Hepatocyte (in vitro differentiated cells): ENCODE measurements at regions not wholly inside any gene's neighbourhood (a gene's known extent, or its start where the extent isn't known, plus 50 kb on each side); places are given as distances from the start of the nearest gene placed in this dataset.

ENCODE experiments used
- DNase-seq: peaks from one replicate; pipeline ENCODE4 v3.0.0-alpha.2; 2016; ENCODE audit warnings: low spot score
- H2AFZ ChIP-seq: fragments of 200-600 bp; sonication (generic); 2 replicates; pipeline ENCODE4 v1.6.0; 2016; ENCODE audit warnings: antibody characterized with exemption, mild to moderate bottlenecking
- H3K27ac ChIP-seq: fragments of 200-600 bp; sonication (generic); 2 replicates; pipeline ENCODE4 v1.5.1; 2016; ENCODE audit warnings: mild to moderate bottlenecking
- H3K27me3 ChIP-seq: fragments of 200-600 bp; sonication (generic); 2 replicates; pipeline ENCODE4 v1.6.1; 2016
- H3K36me3 ChIP-seq: fragments of 200-600 bp; sonication (generic); replicated peaks from 2 replicates; pipeline ENCODE4 v1.5.1; 2016; ENCODE audit warnings: low read depth; ENCODE audit not compliant: insufficient read depth
- H3K4me1 ChIP-seq: fragments of 200-600 bp; sonication (generic); 2 replicates; pipeline ENCODE4 v1.5.1; 2016; ENCODE audit warnings: mild to moderate bottlenecking, moderate library complexity; ENCODE audit not compliant: insufficient read depth
- H3K4me2 ChIP-seq: fragments of 200-600 bp; sonication (generic); 2 replicates; pipeline ENCODE4 v1.6.0; 2016
- H3K4me3 ChIP-seq: fragments of 200-600 bp; sonication (generic); 2 replicates; pipeline ENCODE4 v1.5.1; 2016; ENCODE audit warnings: mild to moderate bottlenecking
- H3K79me2 ChIP-seq: fragments of 200-600 bp; sonication (generic); 2 replicates; pipeline ENCODE4 v1.6.0; 2017; ENCODE audit warnings: mild to moderate bottlenecking
- H3K9me2 ChIP-seq: fragments of 200-600 bp; sonication (generic); replicated peaks from 2 replicates; pipeline ENCODE4 v1.6.0; 2017; ENCODE audit warnings: mild to moderate bottlenecking; ENCODE audit not compliant: insufficient read depth
- H3K9me3 ChIP-seq: fragments of 200-600 bp; sonication (generic); 2 replicates; pipeline ENCODE4 v1.5.1; 2016; ENCODE audit warnings: low read depth, mild to moderate bottlenecking
- H4K20me1 ChIP-seq: fragments of 200-600 bp; sonication (generic); 2 replicates; pipeline ENCODE4 v1.6.0; 2016; ENCODE audit warnings: mild to moderate bottlenecking; ENCODE audit not compliant: insufficient read depth, poor library complexity, severe bottlenecking
- EZH2 ChIP-seq: fragments of 200-600 bp; sonication (generic); IDR thresholded peaks from 2 replicates; pipeline ENCODE4 v1.6.1; 2016; ENCODE audit warnings: antibody characterized with exemption, mild to moderate bottlenecking, borderline replicate concordance
- EZH2phosphoT487 ChIP-seq: fragments of 200-600 bp; sonication (generic); IDR thresholded peaks from one replicate; pipeline ENCODE4 v1.6.1; 2018; ENCODE audit warnings: antibody characterized with exemption, mild to moderate bottlenecking, low read depth, moderate library complexity; ENCODE audit not compliant: unreplicated experiment, severe bottlenecking
- WGBS: methylation state at CpG from one replicate; pipeline ENCODE4 v1.1.6; 2016; ENCODE audit warnings: low lambda C conversion rate; ENCODE audit errors: missing lambda C conversion rate; 5-methylcytosine and 5-hydroxymethylcytosine counted together
- TF ChIP-seq, protein P1 (sequence below): fragments of 200-600 bp; sonication (generic); IDR thresholded peaks from 2 replicates; pipeline ENCODE4 v1.5.1; 2016; ENCODE audit warnings: antibody characterized with exemption, mild to moderate bottlenecking; ENCODE audit not compliant: poor library complexity

DNA sequence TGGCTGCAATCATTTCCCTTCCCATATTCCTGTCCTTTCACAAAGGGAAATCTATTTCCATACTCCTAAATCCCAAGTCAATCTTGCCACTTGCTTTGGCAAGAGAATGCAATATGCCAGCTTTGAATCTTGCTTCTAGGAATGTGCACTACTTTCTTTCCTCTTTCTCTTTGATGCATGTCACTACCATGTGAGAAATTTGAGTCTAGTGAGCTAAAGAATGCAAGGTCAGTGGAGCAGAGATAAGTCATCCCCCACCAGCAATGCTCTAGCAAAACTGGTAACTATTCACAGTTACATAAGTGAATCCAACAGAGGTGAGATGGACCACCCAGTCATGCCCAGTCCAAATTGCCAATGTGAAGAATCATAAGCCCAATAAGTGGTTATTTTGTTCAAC is 910.4 kb downstream of the RAB28 start:
- no peak overlapping the region for H3K27ac ChIP-seq
- no peaks in the 10 kb centered on the region for H3K4me1 ChIP-seq
- no peak overlapping the region for H3K4me2 ChIP-seq
- no peaks in the 10 kb centered on the region for H3K9me2 ChIP-seq
- H3K36me3 ChIP-seq, result no peaks in the 10 kb centered on the region
- H3K4me3 ChIP-seq, result no peak overlapping the region
- DNase-seq, result no peak
- no peaks in the 10 kb centered on the region for H3K27me3 ChIP-seq
- TF ChIP-seq EZH2 (no peak), EZH2phosphoT487 (no peak)
- TF ChIP-seq, protein P1, sequence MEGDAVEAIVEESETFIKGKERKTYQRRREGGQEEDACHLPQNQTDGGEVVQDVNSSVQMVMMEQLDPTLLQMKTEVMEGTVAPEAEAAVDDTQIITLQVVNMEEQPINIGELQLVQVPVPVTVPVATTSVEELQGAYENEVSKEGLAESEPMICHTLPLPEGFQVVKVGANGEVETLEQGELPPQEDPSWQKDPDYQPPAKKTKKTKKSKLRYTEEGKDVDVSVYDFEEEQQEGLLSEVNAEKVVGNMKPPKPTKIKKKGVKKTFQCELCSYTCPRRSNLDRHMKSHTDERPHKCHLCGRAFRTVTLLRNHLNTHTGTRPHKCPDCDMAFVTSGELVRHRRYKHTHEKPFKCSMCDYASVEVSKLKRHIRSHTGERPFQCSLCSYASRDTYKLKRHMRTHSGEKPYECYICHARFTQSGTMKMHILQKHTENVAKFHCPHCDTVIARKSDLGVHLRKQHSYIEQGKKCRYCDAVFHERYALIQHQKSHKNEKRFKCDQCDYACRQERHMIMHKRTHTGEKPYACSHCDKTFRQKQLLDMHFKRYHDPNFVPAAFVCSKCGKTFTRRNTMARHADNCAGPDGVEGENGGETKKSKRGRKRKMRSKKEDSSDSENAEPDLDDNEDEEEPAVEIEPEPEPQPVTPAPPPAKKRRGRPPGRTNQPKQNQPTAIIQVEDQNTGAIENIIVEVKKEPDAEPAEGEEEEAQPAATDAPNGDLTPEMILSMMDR, result no peak
- no peaks in the 10 kb centered on the region for H3K9me3 ChIP-seq
- no peaks in the 10 kb centered on the region for H4K20me1 ChIP-seq
- no peak overlapping the region for H2AFZ ChIP-seq
- no peaks in the 10 kb centered on the region for H3K79me2 ChIP-seq

DNA sequence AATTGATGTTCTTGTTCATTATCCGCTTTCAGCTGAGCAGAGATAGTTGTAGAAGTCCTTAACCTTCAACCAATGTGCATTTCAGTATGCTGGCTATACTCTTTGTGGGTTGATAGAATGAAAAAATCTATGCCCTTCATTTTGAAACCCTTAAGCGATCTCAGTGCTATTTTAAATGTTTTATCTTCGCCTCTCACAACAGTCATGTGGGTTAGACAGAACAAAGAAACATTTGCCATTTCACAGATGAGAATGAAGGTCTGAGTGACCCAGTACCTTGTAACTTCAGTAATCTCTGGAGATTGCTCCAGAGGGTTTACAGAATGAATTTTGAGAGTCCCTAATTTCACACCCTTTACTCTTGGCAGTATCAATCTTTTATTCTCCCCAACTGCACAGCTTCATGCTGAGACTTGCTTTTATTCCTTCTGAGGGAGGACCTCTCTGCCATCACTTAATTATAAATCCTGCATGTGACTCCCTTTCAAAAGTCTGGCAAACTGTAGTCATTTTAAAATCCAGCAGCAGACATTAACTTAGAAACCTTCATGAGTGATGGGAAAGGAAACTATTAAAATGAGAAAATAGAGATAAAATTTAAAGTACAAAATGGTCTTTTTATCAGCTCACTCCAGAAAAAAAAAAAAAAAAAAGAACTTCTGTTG is 921.5 kb downstream of the RAB28 start:
- H3K79me2 ChIP-seq, result no peaks in the 10 kb centered on the region
- H3K36me3 ChIP-seq, result no peaks in the 10 kb centered on the region
- no peak for DNase-seq
- H3K4me2 ChIP-seq, result no peak overlapping the region
- no peaks in the 10 kb centered on the region for H3K27me3 ChIP-seq
- no peaks in the 10 kb centered on the region for H3K9me2 ChIP-seq
- no peaks in the 10 kb centered on the region for H3K4me1 ChIP-seq
- H4K20me1 ChIP-seq, result no peaks in the 10 kb centered on the region
- H3K27ac ChIP-seq, result no peak overlapping the region
- no peak overlapping the region for H3K4me3 ChIP-seq
- WGBS, result 75% methylated on average over 3 of the region's 3 CpGs
- no peaks in the 10 kb centered on the region for H3K9me3 ChIP-seq
- H2AFZ ChIP-seq, result no peak overlapping the region
- no peak for TF ChIP-seq EZH2phosphoT487
- TF ChIP-seq, protein P1, result no peak
- TF ChIP-seq EZH2, result no peak

DNA sequence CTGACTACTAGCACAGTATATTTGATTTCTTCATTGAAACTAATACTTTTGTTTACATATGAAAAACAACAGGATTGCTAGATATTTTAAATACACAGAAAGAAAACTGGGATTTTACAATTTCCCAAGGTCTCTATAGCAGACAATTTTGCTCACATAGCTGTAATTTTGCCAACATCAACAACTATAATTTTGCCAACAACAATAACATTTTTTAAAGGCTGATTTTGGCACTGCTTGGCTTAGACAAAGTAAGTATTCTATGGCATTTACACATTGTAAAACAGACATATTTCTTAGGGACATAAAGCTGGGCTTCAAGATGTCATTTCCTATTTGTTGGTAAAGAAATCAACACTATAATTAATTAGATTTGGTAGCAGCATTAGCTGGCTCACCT is 922.1 kb downstream of the RAB28 start:
- Histone ChIP-seq H3K36me3 (no peaks in the 10 kb centered on the region), H3K4me3 (no peak overlapping the region), H3K9me2 (no peaks in the 10 kb centered on the region), H3K79me2 (no peaks in the 10 kb centered on the region), H2AFZ (no peak overlapping the region), H3K4me1 (no peaks in the 10 kb centered on the region), H3K9me3 (no peaks in the 10 kb centered on the region), H3K27me3 (no peaks in the 10 kb centered on the region), H3K4me2 (no peak overlapping the region), H4K20me1 (no peaks in the 10 kb centered on the region), H3K27ac (no peak overlapping the region)
- TF ChIP-seq EZH2phosphoT487 (no peak), EZH2 (no peak)
- TF ChIP-seq, protein P1, result no peak
- no peak for DNase-seq

DNA sequence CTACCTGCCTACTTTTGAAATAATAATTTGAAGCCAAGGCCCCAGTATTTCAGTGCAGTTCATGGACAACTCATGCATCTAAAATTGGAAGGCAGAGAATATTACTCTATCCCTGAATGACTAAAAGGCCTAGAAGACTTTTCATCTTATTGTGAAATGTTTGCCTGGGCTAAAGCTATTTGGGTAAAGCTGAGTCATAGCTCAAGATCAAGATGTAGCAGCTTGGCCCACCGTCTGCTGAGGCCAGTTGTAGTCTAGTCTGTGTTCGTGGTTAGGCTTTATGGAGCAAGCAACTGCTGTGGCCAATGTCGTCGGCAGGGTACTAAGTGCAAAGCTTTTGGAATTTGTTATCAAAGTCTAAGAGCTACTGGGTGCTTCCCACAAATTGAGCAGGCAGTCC is 929.1 kb downstream of the RAB28 start:
- peak; percentile 52 for DNase-seq
- H3K27me3 ChIP-seq, result no peaks in the 10 kb centered on the region
- 45% methylated on average over 4 of the region's 4 CpGs for WGBS

More for the DNA sequence above, 929.1 kb downstream of the RAB28 start:
- Histone ChIP-seq H3K36me3 (no peaks in the 10 kb centered on the region), H3K9me3 (no peaks in the 10 kb centered on the region), H3K4me3 (no peak overlapping the region), H3K4me2 (no peak overlapping the region), H4K20me1 (no peaks in the 10 kb centered on the region), H3K27ac (peak overlapping the region; percentile 6), H3K4me1 (no peaks in the 10 kb centered on the region), H2AFZ (no peak overlapping the region), H3K9me2 (no peaks in the 10 kb centered on the region), H3K79me2 (no peaks in the 10 kb centered on the region)
- TF ChIP-seq EZH2phosphoT487 (no peak), EZH2 (no peak)
- TF ChIP-seq, protein P1, result no peak
